Lower leg skin (tissue), 4 donors: ENCODE measurements at regions not wholly inside any gene's neighbourhood (a gene's known extent, or its start where the extent isn't known, plus 50 kb on each side); places are given as distances from the start of the nearest gene placed in this dataset.

Experiments used
- DNase-seq, 2 donors: peaks; one replicate each; pipeline ENCODE4 v3.0.0-alpha.2; 2019; ENCODE audit warnings: low spot score in 2 of 2
- H3K4me3 ChIP-seq: fragments of 200-600 bp; sonication (generic); 2 replicates; pipeline ENCODE4 v1.5.1; 2017; ENCODE audit warnings: mild to moderate bottlenecking, low read depth; ENCODE audit not compliant: poor library complexity, severe bottlenecking
- CTCF ChIP-seq, 3 donors: fragments of 450-650 bp; IDR thresholded peaks; one replicate each; pipeline ENCODE4 v1.5.1; 2016; ENCODE audit warnings: antibody characterized with exemption in 3 of 3, mild to moderate bottlenecking in 3 of 3, moderate library complexity in 2 of 3
- POLR2A ChIP-seq, 2 donors: fragments of 450-650 bp; IDR thresholded peaks; one replicate each; pipeline ENCODE4 v1.6.1; 2016 to 2017; ENCODE audit warnings: antibody characterized with exemption in 2 of 2, mild to moderate bottlenecking in 1 of 2, moderate library complexity in 1 of 2
- WGBS, 2 donors: methylation state at CpG; one replicate each; pipeline ENCODE4 v1.1.5; 2018; 5-methylcytosine and 5-hydroxymethylcytosine counted together
- intact Hi-C: fragments of 100-400 bp; cut with DNase I; formaldehyde crosslinking; loops from one replicate; pipeline ENCODE4 v1.15.0; 2023; ENCODE audit warnings: low total_unique reads

GRCh38 chrX:20951016-20951810 is 423.0 kb upstream of the CNKSR2 start:
- WGBS, 2 donors = 40 to 57% methylated on average over 5 of the region's 5 CpGs
- intact Hi-C loops = no loop called here
- no peak overlapping the region for H3K4me3 ChIP-seq
- no peak for DNase-seq
- no peak for TF ChIP-seq CTCF (IDR thresholded peaks at IDR 0.05)
- TF ChIP-seq POLR2A (IDR thresholded peaks at IDR 0.05) = no peak

- 10 to 15% methylated on average over 7 of the region's 7 CpGs for WGBS, 2 donors
- H3K4me3 ChIP-seq = no peak overlapping the region
- intact Hi-C loops = no loop called here
- no peak for DNase-seq
- TF ChIP-seq CTCF (IDR thresholded peaks at IDR 0.05) = no peak
- TF ChIP-seq POLR2A (IDR thresholded peaks at IDR 0.05) = no peak
Measured at GRCh38 chrX:20947411-20947912, 426.8 kb upstream of the CNKSR2 start.

- H3K4me3 ChIP-seq = no peak overlapping the region
- DNase-seq = no peak
- intact Hi-C loops = no loop called here
- TF ChIP-seq POLR2A (IDR thresholded peaks at IDR 0.05) (no peak), CTCF (IDR thresholded peaks at IDR 0.05) (no peak)
- WGBS, 2 donors = 41 to 42% methylated on average over 3 of the region's 3 CpGs
Measured at GRCh38 chrX:20913760-20914159, 460.5 kb upstream of the CNKSR2 start.

GRCh38 chrX:20906571-20906970 is 467.6 kb upstream of the CNKSR2 start:
- TF ChIP-seq CTCF (IDR thresholded peaks at IDR 0.05) (no peak), POLR2A (IDR thresholded peaks at IDR 0.05) (no peak)
- no peak overlapping the region for H3K4me3 ChIP-seq
- intact Hi-C loops = no loop called here
- no peak for DNase-seq

- no peak overlapping the region for H3K4me3 ChIP-seq
- 79 to 100% methylated on average over 1 to 3 of the region's 3 CpGs for WGBS, 2 donors
- TF ChIP-seq POLR2A (IDR thresholded peaks at IDR 0.05) = no peak
- DNase-seq = no peak
- intact Hi-C loops = no loop called here
Measured at GRCh38 chrX:20884565-20884964, 489.7 kb upstream of the CNKSR2 start.

- H3K4me3 ChIP-seq = no peak overlapping the region
- intact Hi-C loops = no loop called here
- no peak for TF ChIP-seq CTCF (IDR thresholded peaks at IDR 0.05)
- TF ChIP-seq POLR2A (IDR thresholded peaks at IDR 0.05) = no peak
- no peak for DNase-seq
Measured at GRCh38 chrX:20863649-20864048, 510.6 kb upstream of the CNKSR2 start.
